ENCODE measurements at regions not wholly inside any gene's neighbourhood (a gene's known extent, or its start where the extent isn't known, plus 50 kb on each side); places are given as distances from the start of the nearest gene placed in this dataset.
"Not testable (repeated sequence)": the region's sequence is repeated elsewhere in the genome, so short reads cannot be mapped to it uniquely, and the experiment has no call there.

DNA sequence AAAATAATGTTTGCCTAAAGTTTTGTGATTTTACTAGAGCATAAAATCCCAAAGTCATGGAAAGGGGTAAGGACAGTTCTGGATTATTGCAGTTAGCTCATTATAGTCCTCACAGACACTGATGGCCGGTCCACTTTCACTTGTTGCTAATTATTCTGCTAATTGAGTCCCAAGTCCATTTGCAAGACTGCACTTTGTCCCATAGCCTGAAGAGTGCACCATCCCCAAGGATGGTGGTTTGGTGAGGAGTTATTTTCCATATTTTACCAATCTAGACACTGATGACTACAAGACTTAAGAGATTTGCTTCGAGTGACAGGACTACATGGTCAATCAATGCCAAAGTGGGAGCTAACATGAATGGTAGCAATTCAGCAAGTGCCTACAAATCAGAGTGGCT lies 181.8 kb upstream of the CACNA2D1 start:
- no peak for DNase-seq (ENCODE audit: low read depth in 3 of 3, low spot score in 2 of 3)

GRCh38 chr7:82624965-82625364 lies 181.4 kb upstream of the CACNA2D1 start:
- no peak for DNase-seq (ENCODE audit: low read depth in 3 of 3, low spot score in 2 of 3)

GRCh38 chr7:82624337-82624736 lies 180.8 kb upstream of the CACNA2D1 start:
- DNase-seq (ENCODE audit: low read depth in 3 of 3, low spot score in 2 of 3): no peak

DNA sequence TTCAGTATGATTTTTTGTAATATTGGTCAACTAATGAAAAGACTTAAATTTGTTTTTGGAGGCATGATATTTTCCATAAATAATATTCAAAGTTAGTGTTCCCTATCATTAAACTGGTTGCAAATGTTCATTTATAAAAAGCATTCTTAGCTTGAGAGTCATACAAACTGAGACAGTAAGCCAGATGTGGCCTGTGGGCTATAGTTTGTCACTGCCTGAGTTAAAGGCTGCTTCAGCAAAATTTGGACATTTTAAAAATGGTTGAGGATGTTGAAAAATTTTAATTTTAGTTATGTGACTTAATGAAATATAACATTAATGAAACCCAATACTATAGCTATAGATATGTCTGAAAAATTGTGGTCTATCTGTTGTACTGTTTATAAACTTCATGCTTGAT lies 180.2 kb upstream of the CACNA2D1 start:
- no peak for DNase-seq (ENCODE audit: low read depth in 3 of 3, low spot score in 2 of 3)

- DNase-seq (ENCODE audit: low read depth in 3 of 3, low spot score in 2 of 3): no peak
These were observed 173.6 kb upstream of the CACNA2D1 start for GRCh38 chr7:82617156-82617555.

GRCh38 chr7:82616059-82616728 lies 172.6 kb upstream of the CACNA2D1 start:
- no peak for DNase-seq (ENCODE audit: low read depth in 3 of 3, low spot score in 2 of 3)

GRCh38 chr7:82615527-82615926 lies 171.9 kb upstream of the CACNA2D1 start:
- no peak for DNase-seq (ENCODE audit: low read depth in 3 of 3, low spot score in 2 of 3)

GRCh38 chr7:82609746-82610145 lies 166.2 kb upstream of the CACNA2D1 start:
- DNase-seq (ENCODE audit: low read depth in 3 of 3, low spot score in 2 of 3): no peak

DNA sequence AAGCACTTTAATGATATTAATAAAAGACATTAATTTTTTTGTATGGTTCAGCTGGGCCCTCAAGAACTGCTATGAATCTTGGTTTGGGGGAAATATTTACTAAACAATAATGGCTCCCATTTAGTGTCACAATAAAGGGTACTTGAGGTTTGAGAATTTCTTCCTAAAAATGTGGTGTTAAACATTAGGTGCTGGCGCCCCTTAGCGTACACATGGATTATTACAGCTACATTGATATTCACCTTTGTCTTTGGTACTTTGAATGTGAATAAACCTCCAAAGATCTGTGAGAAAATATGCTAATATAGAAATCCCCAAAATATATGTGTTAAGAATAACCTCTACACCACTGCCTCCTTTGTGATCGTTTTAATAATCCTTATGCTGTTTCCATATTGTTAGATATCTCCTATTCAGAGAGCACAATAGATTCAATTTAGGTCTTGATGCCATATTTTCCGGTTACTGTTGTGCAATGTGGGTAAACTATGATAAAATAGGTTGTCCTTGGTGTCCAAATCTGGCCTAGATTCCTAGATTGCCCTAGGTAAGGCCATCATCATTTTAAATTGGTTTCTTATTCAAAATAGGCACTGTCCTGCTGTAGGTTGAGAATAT lies 161.8 kb upstream of the CACNA2D1 start:
- DNase-seq (ENCODE audit: low read depth in 3 of 3, low spot score in 2 of 3): no peak

- no peak for DNase-seq (ENCODE audit: low read depth in 3 of 3, low spot score in 2 of 3)
These were observed 158.5 kb upstream of the CACNA2D1 start for GRCh38 chr7:82602066-82602465.

DNA sequence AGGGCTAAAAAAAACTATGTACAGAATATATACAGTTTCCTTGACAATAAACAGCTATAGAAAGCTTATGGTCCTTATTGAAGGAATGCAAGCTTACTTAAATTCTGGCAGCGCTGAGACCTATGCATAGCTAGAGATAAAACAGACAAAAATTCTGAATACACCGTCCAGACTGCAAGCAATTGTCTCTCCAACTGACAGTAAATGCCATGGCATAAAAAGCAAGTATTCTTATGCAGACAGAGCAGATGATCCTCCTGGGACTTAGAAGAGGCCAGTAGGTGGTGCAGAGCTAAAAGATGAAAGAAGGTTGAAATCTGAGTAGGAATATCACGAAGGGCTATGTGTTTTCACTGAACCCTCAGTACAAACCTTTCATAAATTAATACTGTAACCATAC lies 157.0 kb upstream of the CACNA2D1 start:
- DNase-seq (ENCODE audit: low read depth in 3 of 3, low spot score in 2 of 3): no peak

DNA sequence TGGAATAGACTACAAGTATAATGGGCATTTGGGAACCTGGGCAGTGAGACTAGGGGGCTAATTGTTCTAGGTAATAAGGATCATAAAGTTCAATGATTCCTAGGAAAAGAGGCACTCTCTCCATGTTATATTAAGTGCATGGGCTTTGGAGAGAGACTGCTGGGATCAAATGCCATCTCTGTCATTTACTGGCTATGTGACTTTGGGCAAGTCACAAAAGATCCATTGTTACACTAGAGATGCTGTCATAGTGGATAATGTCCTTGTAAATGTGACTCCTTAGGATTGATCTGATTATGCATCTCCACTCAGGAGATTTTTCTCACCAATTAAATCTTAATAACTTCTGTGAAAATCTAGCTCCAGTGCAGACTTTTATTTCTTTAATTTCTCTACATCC lies 156.3 kb upstream of the CACNA2D1 start:
- DNase-seq (ENCODE audit: low read depth in 3 of 3, low spot score in 2 of 3): no peak

DNA sequence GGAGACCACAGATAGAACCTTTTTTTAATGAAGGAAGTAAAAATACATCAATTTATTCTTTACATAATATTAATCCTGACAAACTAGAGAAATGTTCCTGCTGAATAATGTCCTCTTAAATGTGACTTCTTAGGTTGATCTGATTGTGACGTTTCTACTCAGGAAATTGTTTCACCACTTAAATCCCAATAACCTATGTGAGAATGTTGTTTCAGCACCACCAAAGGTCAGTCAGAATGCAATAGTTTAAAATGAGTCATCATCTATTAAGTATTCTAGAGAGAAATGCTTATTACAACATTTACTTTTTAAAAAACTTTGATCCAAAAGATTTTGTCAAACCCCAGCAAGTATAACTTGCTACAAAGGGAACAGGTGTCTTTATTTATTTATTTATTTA lies 155.4 kb upstream of the CACNA2D1 start:
- no peak for DNase-seq (ENCODE audit: low read depth in 3 of 3, low spot score in 2 of 3)

GRCh38 chr7:82595795-82596194 lies 152.2 kb upstream of the CACNA2D1 start:
- DNase-seq (ENCODE audit: low read depth in 3 of 3, low spot score in 2 of 3): not testable (repeated sequence)

- no peak for DNase-seq (ENCODE audit: low read depth in 3 of 3, low spot score in 2 of 3)
These were observed 151.6 kb upstream of the CACNA2D1 start for GRCh38 chr7:82595176-82595575.

DNA sequence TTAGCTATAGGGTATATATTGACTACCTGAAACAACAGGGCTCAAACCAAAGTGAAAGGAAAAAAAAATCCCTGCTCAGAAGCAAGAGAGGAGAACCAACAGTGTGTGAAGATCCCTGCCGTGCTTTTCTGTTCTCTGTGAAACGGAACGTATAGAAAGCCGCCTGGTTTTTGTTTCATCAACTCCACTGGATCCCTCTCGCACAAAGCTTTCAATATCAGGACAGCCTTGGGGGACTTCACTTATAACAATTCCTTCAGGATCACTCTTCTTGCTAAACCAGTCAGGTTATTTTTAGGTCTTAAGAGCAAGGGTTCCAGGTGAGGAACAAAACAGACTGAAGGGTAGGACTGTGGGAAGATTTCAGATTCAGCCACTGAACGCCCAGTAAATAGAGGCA lies 151.1 kb upstream of the CACNA2D1 start:
- peak in 1 of 3 donors; percentile 10 for DNase-seq (ENCODE audit: low read depth in 3 of 3, low spot score in 2 of 3)

DNA sequence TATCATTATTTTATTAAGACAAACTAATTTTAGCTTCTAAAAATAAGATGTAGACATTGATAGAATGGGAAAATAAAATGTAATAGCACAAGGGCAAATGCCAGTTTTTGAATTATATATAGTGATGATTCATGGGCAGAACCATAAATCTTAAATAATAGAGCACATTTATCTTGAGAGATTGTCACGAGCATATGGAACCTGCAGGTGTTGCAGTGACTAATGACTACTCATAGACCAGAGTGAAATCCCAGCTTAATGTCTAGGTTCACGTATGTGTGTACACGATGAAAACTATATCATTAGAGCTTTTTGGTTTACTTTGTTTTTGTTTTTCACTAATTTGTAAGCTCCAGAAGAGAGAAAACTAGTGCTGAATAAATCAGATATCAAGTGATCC lies 150.2 kb upstream of the CACNA2D1 start:
- DNase-seq (ENCODE audit: low read depth in 3 of 3, low spot score in 2 of 3): no peak

GRCh38 chr7:82592416-82592815 lies 148.8 kb upstream of the CACNA2D1 start:
- no peak for DNase-seq (ENCODE audit: low read depth in 3 of 3, low spot score in 2 of 3)

DNA sequence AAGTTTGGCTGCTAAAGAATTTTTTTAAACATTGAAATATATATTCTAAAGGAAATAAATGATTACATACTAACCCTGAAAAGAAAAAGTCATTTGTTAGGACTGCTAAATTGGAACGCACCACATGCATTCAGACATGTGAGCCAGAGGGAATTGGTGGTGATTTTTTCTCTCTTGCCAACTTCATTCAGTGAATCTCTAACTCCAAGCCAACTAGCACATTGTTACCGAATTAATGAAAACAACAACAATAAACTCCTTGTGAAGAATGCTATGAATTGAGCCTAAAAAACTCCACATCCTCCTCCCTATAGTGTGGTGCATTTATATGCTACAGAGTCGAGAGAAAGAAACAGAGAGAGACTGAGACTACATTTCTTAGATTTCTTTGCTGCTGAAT lies 135.5 kb upstream of the CACNA2D1 start:
- no peak for DNase-seq (ENCODE audit: low read depth in 3 of 3, low spot score in 2 of 3)

DNA sequence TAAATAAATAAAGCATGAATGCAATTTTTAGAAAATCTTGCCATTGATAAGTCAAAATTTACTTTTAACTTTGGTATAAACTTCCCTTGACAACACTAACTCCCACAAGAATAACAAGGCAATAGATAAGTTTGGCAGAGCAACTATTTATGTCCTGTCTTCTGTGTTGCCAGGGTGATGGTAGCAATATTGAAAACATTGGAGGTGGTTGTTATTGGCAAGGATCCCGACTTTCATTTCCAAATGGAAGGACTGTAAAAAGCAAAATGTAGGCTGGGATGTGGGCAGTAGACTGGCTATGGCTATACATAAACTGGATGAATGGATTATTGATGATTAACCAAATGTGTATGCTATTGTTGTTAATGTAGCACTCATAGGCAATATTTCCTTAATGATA lies 134.9 kb upstream of the CACNA2D1 start:
- no peak for DNase-seq (ENCODE audit: low read depth in 3 of 3, low spot score in 2 of 3)

- DNase-seq (ENCODE audit: low read depth in 3 of 3, low spot score in 2 of 3): peak; percentile 74 to 78 (median 77)
These were observed 128.8 kb upstream of the CACNA2D1 start for GRCh38 chr7:82572195-82572880.

GRCh38 chr7:82571047-82571446 lies 127.5 kb upstream of the CACNA2D1 start:
- DNase-seq (ENCODE audit: low read depth in 3 of 3, low spot score in 2 of 3): not testable (repeated sequence)

Data from right renal cortex interstitium (tissue), 3 donors.